Upper lobe of left lung (tissue), 6 donors: ENCODE measurements at regions not wholly inside any gene's neighbourhood (a gene's known extent, or its start where the extent isn't known, plus 50 kb on each side); places are given as distances from the start of the nearest gene placed in this dataset.

Experiments
- ATAC-seq, 2 donors: fragments of 200-7000 bp; cut with Tn5 transposase; one replicate each; pipeline ENCODE4 v1.9.1; 2022; ENCODE audit warnings: mild to moderate bottlenecking in 2 of 2, moderate library complexity in 2 of 2; ENCODE audit not compliant: low FRiP score in 2 of 2
- DNase-seq, 2 donors: peaks; one replicate each; pipeline ENCODE4 v3.0.0-alpha.2; 2019 to 2020
- H3K27ac ChIP-seq, 4 donors: fragments of 200-600 bp; sonication (generic); one replicate each; pipeline ENCODE4 v1.5.1; 2016 to 2019
- H3K27me3 ChIP-seq, 4 donors: fragments of 200-600 bp; sonication (generic); one replicate each; pipeline ENCODE4 v1.5.1; 2017 to 2019
- H3K36me3 ChIP-seq, 4 donors: fragments of 200-600 bp; sonication (generic); one replicate each; pipeline ENCODE4 v1.5.1; 2016 to 2019
- H3K4me1 ChIP-seq, 4 donors: fragments of 200-600 bp; sonication (generic); one replicate each; pipeline ENCODE4 v1.5.1; 2018 to 2019
- H3K4me3 ChIP-seq, 4 donors: fragments of 200-600 bp; sonication (generic); one replicate each; pipeline ENCODE4 v1.5.1; 2017 to 2019; ENCODE audit warnings: mild to moderate bottlenecking in 2 of 4, moderate library complexity in 1 of 4
- H3K9me3 ChIP-seq, 4 donors: fragments of 200-600 bp; sonication (generic); one replicate each; pipeline ENCODE4 v1.5.1; 2018 to 2019
- EP300 ChIP-seq, 4 donors: sonication (generic); formaldehyde crosslinking; IDR thresholded peaks; one replicate each; pipeline ENCODE4 v1.5.1; 2017; ENCODE audit warnings: antibody characterized with exemption in 4 of 4, control low read depth in 2 of 4
- POLR2A ChIP-seq, 4 donors: fragments of 450-650 bp; IDR thresholded peaks; one replicate each; pipeline ENCODE4 v1.5.1; 2016 to 2017; ENCODE audit warnings: antibody characterized with exemption in 4 of 4, mild to moderate bottlenecking in 2 of 4
- POLR2AphosphoS5 ChIP-seq, 2 donors: sonication (generic); formaldehyde crosslinking; IDR thresholded peaks; one replicate each; pipeline ENCODE4 v1.5.1; 2017; ENCODE audit warnings: antibody characterized with exemption in 2 of 2
- WGBS, 2 donors: methylation state at CpG; one replicate each; pipeline ENCODE4 v1.1.5; 2017 to 2018; 5-methylcytosine and 5-hydroxymethylcytosine counted together
- TF ChIP-seq, protein P1 (sequence below), 6 experiments: fragments of 450-650 bp in 4 of 6; fragments of 200-600 bp in 2 of 6; sonication (generic) in 2 of 6; IDR thresholded peaks; one replicate each; pipeline ENCODE4 v1.5.1; 2016 to 2019; ENCODE audit warnings: antibody characterized with exemption in 6 of 6
- donor health status: DM: no; HTN: no; CAD: no; lungs with moderate emphysema.
- donor health status: DM: no; HTN: yes; CAD: no; lungs with severe emphysema.

GRCh38 chr10:1853801-1854200 is 116.5 kb upstream of the ADARB2 start:
- H3K27ac ChIP-seq, result no peak overlapping the region
- no peaks in the 10 kb centered on the region for H3K27me3 ChIP-seq
- ATAC-seq (no peak), DNase-seq (no peak)
- 92 to 97% methylated on average over 12 of the region's 12 CpGs for WGBS, 2 donors
- no peaks in the 10 kb centered on the region for H3K4me1 ChIP-seq
- H3K9me3 ChIP-seq, result no peaks in the 10 kb centered on the region
- no peaks in the 10 kb centered on the region for H3K36me3 ChIP-seq
- H3K4me3 ChIP-seq, result no peak overlapping the region
- TF ChIP-seq POLR2AphosphoS5 (IDR thresholded peaks at IDR 0.05) (no peak), EP300 (IDR thresholded peaks at IDR 0.05) (no peak), POLR2A (IDR thresholded peaks at IDR 0.05) (no peak)
- TF ChIP-seq, protein P1, sequence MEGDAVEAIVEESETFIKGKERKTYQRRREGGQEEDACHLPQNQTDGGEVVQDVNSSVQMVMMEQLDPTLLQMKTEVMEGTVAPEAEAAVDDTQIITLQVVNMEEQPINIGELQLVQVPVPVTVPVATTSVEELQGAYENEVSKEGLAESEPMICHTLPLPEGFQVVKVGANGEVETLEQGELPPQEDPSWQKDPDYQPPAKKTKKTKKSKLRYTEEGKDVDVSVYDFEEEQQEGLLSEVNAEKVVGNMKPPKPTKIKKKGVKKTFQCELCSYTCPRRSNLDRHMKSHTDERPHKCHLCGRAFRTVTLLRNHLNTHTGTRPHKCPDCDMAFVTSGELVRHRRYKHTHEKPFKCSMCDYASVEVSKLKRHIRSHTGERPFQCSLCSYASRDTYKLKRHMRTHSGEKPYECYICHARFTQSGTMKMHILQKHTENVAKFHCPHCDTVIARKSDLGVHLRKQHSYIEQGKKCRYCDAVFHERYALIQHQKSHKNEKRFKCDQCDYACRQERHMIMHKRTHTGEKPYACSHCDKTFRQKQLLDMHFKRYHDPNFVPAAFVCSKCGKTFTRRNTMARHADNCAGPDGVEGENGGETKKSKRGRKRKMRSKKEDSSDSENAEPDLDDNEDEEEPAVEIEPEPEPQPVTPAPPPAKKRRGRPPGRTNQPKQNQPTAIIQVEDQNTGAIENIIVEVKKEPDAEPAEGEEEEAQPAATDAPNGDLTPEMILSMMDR (IDR thresholded peaks at IDR 0.05), result no peak

- Histone ChIP-seq H3K4me1 (no peaks in the 10 kb centered on the region), H3K27me3 (no peaks in the 10 kb centered on the region)
- 92 to 93% methylated on average over 6 of the region's 6 CpGs for WGBS, 2 donors
These were observed 115.5 kb upstream of the ADARB2 start for GRCh38 chr10:1852841-1853240.

GRCh38 chr10:1851762-1852161 is 114.4 kb upstream of the ADARB2 start:
- no peak for DNase-seq
- no peak overlapping the region for H3K27ac ChIP-seq
- H3K9me3 ChIP-seq, result no peaks in the 10 kb centered on the region
- H3K36me3 ChIP-seq, result no peaks in the 10 kb centered on the region
- TF ChIP-seq POLR2A (IDR thresholded peaks at IDR 0.05) (no peak), EP300 (IDR thresholded peaks at IDR 0.05) (no peak), POLR2AphosphoS5 (IDR thresholded peaks at IDR 0.05) (no peak)
- TF ChIP-seq, protein P1 (IDR thresholded peaks at IDR 0.05), result no peak
- 84 to 92% methylated on average over 8 of the region's 8 CpGs for WGBS, 2 donors
- no peak for ATAC-seq
- H3K4me1 ChIP-seq, result no peaks in the 10 kb centered on the region
- no peak overlapping the region for H3K4me3 ChIP-seq
- H3K27me3 ChIP-seq, result no peaks in the 10 kb centered on the region

More at GRCh38 chr10:1852841-1853240, 115.5 kb upstream of the ADARB2 start:
- TF ChIP-seq POLR2AphosphoS5 (IDR thresholded peaks at IDR 0.05), result no peak
- no peak for TF ChIP-seq EP300 (IDR thresholded peaks at IDR 0.05)
- TF ChIP-seq, protein P1 (IDR thresholded peaks at IDR 0.05), result no peak
- TF ChIP-seq POLR2A (IDR thresholded peaks at IDR 0.05), result no peak
- Histone ChIP-seq H3K36me3 (no peaks in the 10 kb centered on the region), H3K4me3 (no peak overlapping the region), H3K9me3 (no peaks in the 10 kb centered on the region), H3K27ac (no peak overlapping the region)
- DNase-seq (no peak), ATAC-seq (no peak)

DNA sequence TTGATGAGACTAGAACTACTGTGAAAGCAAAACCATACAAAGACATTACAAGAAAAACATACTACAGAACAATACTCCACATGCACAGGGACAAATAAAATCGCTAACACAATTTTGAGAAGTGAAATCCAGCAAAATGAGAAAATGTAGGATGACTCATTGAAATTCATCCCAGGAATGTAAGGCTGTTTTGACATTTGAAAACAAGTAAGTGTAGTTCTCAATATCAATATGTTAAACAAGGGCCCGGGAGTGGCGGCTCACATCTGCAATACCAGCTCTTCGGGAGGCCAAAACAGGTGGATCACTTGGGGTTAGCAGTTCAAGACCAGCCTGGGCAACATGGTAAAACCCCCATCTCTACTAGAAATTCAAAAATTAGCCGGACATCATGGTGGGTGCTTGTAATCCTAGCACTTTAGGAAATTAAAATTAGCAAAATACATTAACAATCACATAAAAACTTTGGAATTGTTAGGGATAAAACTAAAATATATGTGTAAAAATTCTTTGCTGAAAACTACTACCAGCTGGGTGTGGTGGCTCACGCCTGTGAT is 113.7 kb upstream of the ADARB2 start:
- no peak for DNase-seq
- Histone ChIP-seq H3K27me3 (no peaks in the 10 kb centered on the region), H3K36me3 (no peaks in the 10 kb centered on the region), H3K4me3 (no peak overlapping the region), H3K4me1 (no peaks in the 10 kb centered on the region), H3K9me3 (no peaks in the 10 kb centered on the region), H3K27ac (no peak overlapping the region)
- 77 to 90% methylated on average over 6 of the region's 6 CpGs for WGBS, 2 donors
- TF ChIP-seq POLR2A (IDR thresholded peaks at IDR 0.05) (no peak), POLR2AphosphoS5 (IDR thresholded peaks at IDR 0.05) (no peak), EP300 (IDR thresholded peaks at IDR 0.05) (no peak)
- TF ChIP-seq, protein P1 (IDR thresholded peaks at IDR 0.05), result no peak
- no peak for ATAC-seq

- TF ChIP-seq POLR2A (IDR thresholded peaks at IDR 0.05) (no peak), EP300 (IDR thresholded peaks at IDR 0.05) (no peak), POLR2AphosphoS5 (IDR thresholded peaks at IDR 0.05) (no peak)
- TF ChIP-seq, protein P1 (IDR thresholded peaks at IDR 0.05), result no peak
- WGBS, 2 donors, result 87 to 90% methylated on average over 18 of the region's 18 CpGs
- peak in 1 of 2 donors; percentile 56 for DNase-seq
- H3K9me3 ChIP-seq, result no peaks in the 10 kb centered on the region
- no peak overlapping the region for H3K27ac ChIP-seq
- peak in 1 of 2 donors; percentile 51 for ATAC-seq
- no peaks in the 10 kb centered on the region for H3K36me3 ChIP-seq
- H3K27me3 ChIP-seq, result no peaks in the 10 kb centered on the region
- no peak overlapping the region for H3K4me3 ChIP-seq
- no peaks in the 10 kb centered on the region for H3K4me1 ChIP-seq
These were observed 110.0 kb upstream of the ADARB2 start for GRCh38 chr10:1847361-1847760.
